ENCODE measurements at regions not wholly inside any gene's neighbourhood (a gene's known extent, or its start where the extent isn't known, plus 50 kb on each side); places are given as distances from the start of the nearest gene placed in this dataset.

DNA sequence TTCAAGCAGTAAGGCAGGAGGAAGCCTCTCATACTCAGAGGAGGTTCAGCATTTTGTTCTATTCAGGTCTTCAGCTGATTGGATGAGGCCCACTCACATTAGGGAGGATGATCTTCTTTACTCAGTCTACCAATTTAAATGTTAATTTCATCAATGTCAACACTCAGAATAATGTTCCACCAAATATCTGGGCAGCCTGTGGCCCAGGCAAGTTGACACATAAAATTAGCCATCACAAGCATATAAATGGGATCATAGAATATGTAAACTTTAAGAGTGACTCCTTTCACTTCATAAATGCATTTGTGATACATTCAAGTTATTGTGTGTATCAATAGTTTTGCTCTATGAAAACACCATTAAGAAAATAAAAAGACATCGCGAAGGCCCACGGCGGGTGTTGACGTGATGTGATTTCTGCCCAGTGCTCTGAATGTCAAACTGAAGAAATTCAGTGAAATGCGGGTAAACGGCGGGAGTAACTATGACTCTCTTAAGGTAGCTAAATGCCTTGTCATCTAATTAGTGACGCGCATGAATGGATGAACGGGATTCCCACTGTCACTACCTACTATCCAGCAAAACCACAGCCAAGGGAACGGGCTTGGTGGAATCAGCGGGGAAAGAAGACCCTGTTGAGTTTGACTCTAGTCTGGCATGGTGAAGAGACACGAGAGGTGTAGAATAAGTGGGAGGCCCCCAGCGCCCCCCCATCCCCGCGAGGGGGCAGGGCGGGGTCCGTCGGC, 536.1 kb upstream of the AUTS2 start:
- Histone ChIP-seq H3K9me2 (ENCODE audit: insufficient read depth) (no peaks in the 10 kb centered on the region), H2AFZ (no peak overlapping the region), H3F3A (replicated peaks; ENCODE audit: low read depth) (no peaks in the 10 kb centered on the region), H3K79me2 (replicated peaks; ENCODE audit: insufficient read depth) (no peaks in the 10 kb centered on the region), H3K27me3 (ENCODE audit: insufficient read depth) (no peaks in the 10 kb centered on the region), H3K27ac (ENCODE audit: low read depth) (no peak overlapping the region), H3K4me1 (ENCODE audit: insufficient read depth) (no peaks in the 10 kb centered on the region), H3K4me3 (no peak overlapping the region), H3K4me2 (no peak overlapping the region), H3K36me3 (ENCODE audit: insufficient read depth) (no peaks in the 10 kb centered on the region), H4K20me1 (replicated peaks; ENCODE audit: insufficient read depth) (no peaks in the 10 kb centered on the region)
- H3K36me3 Mint-ChIP-seq (ENCODE audit: low read depth) = peaks cover 26% of the 10 kb centered on the region
- no peak for ATAC-seq
- TF ChIP-seq EZH2 (IDR thresholded peaks at IDR 0.05; ENCODE audit: low read depth, unreplicated experiment) (no peak), ZNF331 (CRISPR knock-in tag; IDR thresholded peaks at IDR 0.05; ENCODE audit: low read depth) (no peak), EZH2phosphoT487 (IDR thresholded peaks at IDR 0.05; ENCODE audit: unreplicated experiment) (no peak)
- TF ChIP-seq, protein P1, sequence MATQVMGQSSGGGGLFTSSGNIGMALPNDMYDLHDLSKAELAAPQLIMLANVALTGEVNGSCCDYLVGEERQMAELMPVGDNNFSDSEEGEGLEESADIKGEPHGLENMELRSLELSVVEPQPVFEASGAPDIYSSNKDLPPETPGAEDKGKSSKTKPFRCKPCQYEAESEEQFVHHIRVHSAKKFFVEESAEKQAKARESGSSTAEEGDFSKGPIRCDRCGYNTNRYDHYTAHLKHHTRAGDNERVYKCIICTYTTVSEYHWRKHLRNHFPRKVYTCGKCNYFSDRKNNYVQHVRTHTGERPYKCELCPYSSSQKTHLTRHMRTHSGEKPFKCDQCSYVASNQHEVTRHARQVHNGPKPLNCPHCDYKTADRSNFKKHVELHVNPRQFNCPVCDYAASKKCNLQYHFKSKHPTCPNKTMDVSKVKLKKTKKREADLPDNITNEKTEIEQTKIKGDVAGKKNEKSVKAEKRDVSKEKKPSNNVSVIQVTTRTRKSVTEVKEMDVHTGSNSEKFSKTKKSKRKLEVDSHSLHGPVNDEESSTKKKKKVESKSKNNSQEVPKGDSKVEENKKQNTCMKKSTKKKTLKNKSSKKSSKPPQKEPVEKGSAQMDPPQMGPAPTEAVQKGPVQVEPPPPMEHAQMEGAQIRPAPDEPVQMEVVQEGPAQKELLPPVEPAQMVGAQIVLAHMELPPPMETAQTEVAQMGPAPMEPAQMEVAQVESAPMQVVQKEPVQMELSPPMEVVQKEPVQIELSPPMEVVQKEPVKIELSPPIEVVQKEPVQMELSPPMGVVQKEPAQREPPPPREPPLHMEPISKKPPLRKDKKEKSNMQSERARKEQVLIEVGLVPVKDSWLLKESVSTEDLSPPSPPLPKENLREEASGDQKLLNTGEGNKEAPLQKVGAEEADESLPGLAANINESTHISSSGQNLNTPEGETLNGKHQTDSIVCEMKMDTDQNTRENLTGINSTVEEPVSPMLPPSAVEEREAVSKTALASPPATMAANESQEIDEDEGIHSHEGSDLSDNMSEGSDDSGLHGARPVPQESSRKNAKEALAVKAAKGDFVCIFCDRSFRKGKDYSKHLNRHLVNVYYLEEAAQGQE (IDR thresholded peaks at IDR 0.05; ENCODE audit: unreplicated experiment) = no peak
- no peak overlapping the region for H3K4me3 Mint-ChIP-seq
- H3K27me3 Mint-ChIP-seq (ENCODE audit: insufficient read depth, low read depth, poor library complexity) = peaks cover 2% of the 10 kb centered on the region
- H3K9me3 Mint-ChIP-seq = peaks cover 40% of the 10 kb centered on the region
- H3K27ac Mint-ChIP-seq = no peak overlapping the region
- DNase-seq (ENCODE audit: low spot score) = no peak
- H3K4me1 Mint-ChIP-seq = no peaks in the 10 kb centered on the region

DNA sequence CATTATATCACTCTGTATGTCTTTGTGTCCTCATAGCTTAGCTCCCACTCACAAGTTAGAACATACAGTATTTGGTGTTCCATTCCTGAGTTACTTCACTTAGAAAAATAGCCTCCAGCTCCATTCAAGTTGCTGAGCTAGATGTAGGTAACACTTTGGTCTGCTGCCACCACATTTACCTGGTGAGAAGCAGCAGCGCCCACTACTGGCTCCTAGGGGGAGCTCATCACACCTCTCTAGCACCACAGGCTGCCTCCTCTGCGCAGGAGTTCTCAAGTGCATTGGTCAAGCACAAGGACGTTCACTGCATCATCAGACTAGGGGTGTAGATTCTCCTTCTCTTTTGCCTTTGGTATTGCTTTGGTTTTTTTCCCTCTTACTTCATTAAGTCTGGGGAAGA, 530.9 kb upstream of the AUTS2 start:
- DNase-seq (ENCODE audit: low spot score) = peak; percentile 72
- H3K9me3 Mint-ChIP-seq = peaks cover 83% of the 10 kb centered on the region
- H3K27me3 ChIP-seq (ENCODE audit: insufficient read depth) = no peaks in the 10 kb centered on the region

More for the DNA sequence above, 530.9 kb upstream of the AUTS2 start:
- H2AFZ ChIP-seq = no peak overlapping the region
- no peak overlapping the region for H3K4me3 ChIP-seq
- peaks cover 5% of the 10 kb centered on the region; the same call in 1 of the 2 replicates for H3K36me3 ChIP-seq (ENCODE audit: insufficient read depth)
- no peak for ATAC-seq
- no peaks in the 10 kb centered on the region for H3K9me2 ChIP-seq (ENCODE audit: insufficient read depth)
- Mint-ChIP-seq H3K4me1 (no peaks in the 10 kb centered on the region), H3K27ac (no peak overlapping the region), H3K27me3 (ENCODE audit: insufficient read depth, low read depth, poor library complexity) (no peaks in the 10 kb centered on the region), H3K4me3 (no peak overlapping the region), H3K36me3 (ENCODE audit: low read depth) (peaks cover 30% of the 10 kb centered on the region)
- H3K4me2 ChIP-seq = no peak overlapping the region
- H4K20me1 ChIP-seq (replicated peaks; ENCODE audit: insufficient read depth) = no peaks in the 10 kb centered on the region
- TF ChIP-seq, protein P2, sequence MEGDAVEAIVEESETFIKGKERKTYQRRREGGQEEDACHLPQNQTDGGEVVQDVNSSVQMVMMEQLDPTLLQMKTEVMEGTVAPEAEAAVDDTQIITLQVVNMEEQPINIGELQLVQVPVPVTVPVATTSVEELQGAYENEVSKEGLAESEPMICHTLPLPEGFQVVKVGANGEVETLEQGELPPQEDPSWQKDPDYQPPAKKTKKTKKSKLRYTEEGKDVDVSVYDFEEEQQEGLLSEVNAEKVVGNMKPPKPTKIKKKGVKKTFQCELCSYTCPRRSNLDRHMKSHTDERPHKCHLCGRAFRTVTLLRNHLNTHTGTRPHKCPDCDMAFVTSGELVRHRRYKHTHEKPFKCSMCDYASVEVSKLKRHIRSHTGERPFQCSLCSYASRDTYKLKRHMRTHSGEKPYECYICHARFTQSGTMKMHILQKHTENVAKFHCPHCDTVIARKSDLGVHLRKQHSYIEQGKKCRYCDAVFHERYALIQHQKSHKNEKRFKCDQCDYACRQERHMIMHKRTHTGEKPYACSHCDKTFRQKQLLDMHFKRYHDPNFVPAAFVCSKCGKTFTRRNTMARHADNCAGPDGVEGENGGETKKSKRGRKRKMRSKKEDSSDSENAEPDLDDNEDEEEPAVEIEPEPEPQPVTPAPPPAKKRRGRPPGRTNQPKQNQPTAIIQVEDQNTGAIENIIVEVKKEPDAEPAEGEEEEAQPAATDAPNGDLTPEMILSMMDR (conservative IDR thresholded peaks at IDR 0.05; ENCODE audit: low read depth in 2 of 2) = peak; percentile 65 to 72
- TF ChIP-seq ZNF114 (CRISPR knock-in tag; IDR thresholded peaks at IDR 0.05) (no peak), EZH2phosphoT487 (IDR thresholded peaks at IDR 0.05; ENCODE audit: unreplicated experiment) (no peak), STAT1 (IDR thresholded peaks at IDR 0.05; ENCODE audit: unreplicated experiment) (no peak)
- H3K79me2 ChIP-seq (replicated peaks; ENCODE audit: insufficient read depth) = no peaks in the 10 kb centered on the region
- no peaks in the 10 kb centered on the region for H3F3A ChIP-seq (replicated peaks; ENCODE audit: low read depth)
- H3K27ac ChIP-seq (ENCODE audit: low read depth) = no peak overlapping the region
- no peaks in the 10 kb centered on the region for H3K4me1 ChIP-seq (ENCODE audit: insufficient read depth)
